Loucy (cell line): ENCODE measurements at regions not wholly inside any gene's neighbourhood (a gene's known extent, or its start where the extent isn't known, plus 50 kb on each side); places are given as distances from the start of the nearest gene placed in this dataset.

Source experiments
- H2AFZ ChIP-seq: fragments of 200-600 bp; sonication (generic); 2 replicates; pipeline ENCODE4 v1.6.0; 2016; ENCODE audit warnings: antibody characterized with exemption, mild to moderate bottlenecking, low read length, moderate library complexity
- H3F3A ChIP-seq: fragments of 200-600 bp; 2 replicates; pipeline ENCODE4 v1.6.0; 2016; ENCODE audit warnings: antibody characterized with exemption, low read depth, mild to moderate bottlenecking
- H3K27me3 ChIP-seq: fragments of 200-600 bp; sonication (generic); 2 replicates; pipeline ENCODE4 v1.6.1; 2014; ENCODE audit warnings: low read length, mild to moderate bottlenecking; ENCODE audit not compliant: insufficient read depth, poor library complexity, severe bottlenecking
- H3K36me3 ChIP-seq: fragments of 200-600 bp; sonication (generic); 2 replicates; pipeline ENCODE4 v1.6.1; 2016; ENCODE audit warnings: low read length; ENCODE audit not compliant: insufficient read depth
- H3K4me1 ChIP-seq: fragments of 200-600 bp; sonication (generic); 2 replicates; pipeline ENCODE4 v1.5.1; 2014; ENCODE audit warnings: low read length, mild to moderate bottlenecking; ENCODE audit not compliant: insufficient read depth, poor library complexity, severe bottlenecking
- H3K4me2 ChIP-seq: fragments of 200-600 bp; sonication (generic); 2 replicates; pipeline ENCODE4 v1.6.0; 2014; ENCODE audit warnings: antibody characterized with exemption, low read length, low read depth, mild to moderate bottlenecking; ENCODE audit not compliant: poor library complexity, severe bottlenecking
- H3K4me3 ChIP-seq: fragments of 200-600 bp; sonication (generic); 2 replicates; pipeline ENCODE4 v1.5.1; 2014; ENCODE audit warnings: low read length, mild to moderate bottlenecking, mixed read lengths; ENCODE audit not compliant: poor library complexity, severe bottlenecking
- H3K79me2 ChIP-seq: fragments of 200-600 bp; sonication (generic); 2 replicates; pipeline ENCODE4 v1.6.1; 2014; ENCODE audit warnings: low read length; ENCODE audit not compliant: insufficient read depth
- H3K9ac ChIP-seq: fragments of 200-600 bp; sonication (generic); 2 replicates; pipeline ENCODE4 v1.6.0; 2014; ENCODE audit warnings: mild to moderate bottlenecking, low read depth, low read length, moderate library complexity; ENCODE audit not compliant: poor library complexity, severe bottlenecking
- H3K9me2 ChIP-seq: fragments of 200-600 bp; sonication (generic); replicated peaks from 2 replicates; pipeline ENCODE4 v1.6.1; 2016; ENCODE audit warnings: low read depth, low read length, mixed read lengths
- H3K9me3 ChIP-seq: fragments of 200-600 bp; sonication (generic); 2 replicates; pipeline ENCODE4 v1.6.1; 2014; ENCODE audit warnings: mild to moderate bottlenecking, antibody characterized with exemption, low read length, low read depth; ENCODE audit not compliant: insufficient read depth
- H4K20me1 ChIP-seq: fragments of 200-600 bp; sonication (generic); 2 replicates; pipeline ENCODE4 v1.6.0; 2014; ENCODE audit warnings: antibody characterized with exemption, low read length, mild to moderate bottlenecking; ENCODE audit not compliant: insufficient read depth, poor library complexity, severe bottlenecking
- CTCF ChIP-seq: fragments of 200-600 bp; sonication (generic); conservative IDR thresholded peaks from 2 replicates; pipeline ENCODE4 v1.5.1; 2014; ENCODE audit warnings: mild to moderate bottlenecking, antibody characterized with exemption, low read length
- EZH2phosphoT487 ChIP-seq: fragments of 200-600 bp; IDR thresholded peaks from 2 replicates; pipeline ENCODE4 v1.6.1; 2018; ENCODE audit warnings: antibody characterized with exemption, mild to moderate bottlenecking, moderate library complexity, borderline replicate concordance

- H3K9me3 ChIP-seq: no peaks in the 10 kb centered on the region
- no peaks in the 10 kb centered on the region for H3K36me3 ChIP-seq
- no peaks in the 10 kb centered on the region for H3K27me3 ChIP-seq
- no peaks in the 10 kb centered on the region for H4K20me1 ChIP-seq
- no peaks in the 10 kb centered on the region for H3F3A ChIP-seq
- TF ChIP-seq EZH2phosphoT487: no peak
- no peak for TF ChIP-seq CTCF
- no peak overlapping the region for H3K4me2 ChIP-seq
- H3K79me2 ChIP-seq: no peaks in the 10 kb centered on the region
- H3K9me2 ChIP-seq: no peaks in the 10 kb centered on the region
- no peak overlapping the region for H3K9ac ChIP-seq
- no peak overlapping the region for H2AFZ ChIP-seq
- H3K4me1 ChIP-seq: no peaks in the 10 kb centered on the region
- H3K4me3 ChIP-seq: no peak overlapping the region
Observed at GRCh38 chr12:113747017-113747416, 219.1 kb downstream of the RBM19 start.

- no peaks in the 10 kb centered on the region for H3K27me3 ChIP-seq
- H3K9me2 ChIP-seq: no peaks in the 10 kb centered on the region
- no peaks in the 10 kb centered on the region for H3F3A ChIP-seq
- H3K9me3 ChIP-seq: no peaks in the 10 kb centered on the region
- no peak overlapping the region for H2AFZ ChIP-seq
- H3K79me2 ChIP-seq: no peaks in the 10 kb centered on the region
- H3K36me3 ChIP-seq: no peaks in the 10 kb centered on the region
- TF ChIP-seq EZH2phosphoT487: no peak
- TF ChIP-seq CTCF: no peak
- H3K4me1 ChIP-seq: no peaks in the 10 kb centered on the region
- no peak overlapping the region for H3K4me2 ChIP-seq
- H3K4me3 ChIP-seq: no peak overlapping the region
- no peak overlapping the region for H3K9ac ChIP-seq
- H4K20me1 ChIP-seq: no peaks in the 10 kb centered on the region
Observed at GRCh38 chr12:113744802-113745395, 221.2 kb downstream of the RBM19 start.

DNA sequence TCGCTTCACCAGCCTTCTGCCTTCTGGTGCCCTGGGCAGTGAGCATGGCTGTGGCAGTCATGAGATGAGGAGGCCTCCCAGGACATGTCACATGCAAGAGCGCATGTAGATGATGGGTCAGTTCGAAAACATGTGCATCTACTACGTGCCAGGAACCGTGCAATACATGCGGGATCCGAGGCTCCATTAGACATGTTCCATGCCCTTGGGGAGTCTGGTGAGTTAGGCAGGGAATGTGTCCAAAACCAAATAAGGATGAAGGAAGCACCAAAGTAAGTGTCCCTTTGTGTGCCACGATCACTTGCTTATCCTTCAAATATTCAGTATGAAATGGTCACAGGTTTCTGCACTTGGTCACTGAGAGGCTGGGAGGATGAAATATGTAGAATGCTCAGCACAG, 223.3 kb downstream of the RBM19 start:
- Histone ChIP-seq H3F3A (no peaks in the 10 kb centered on the region), H3K9ac (no peak overlapping the region), H3K27me3 (no peaks in the 10 kb centered on the region), H4K20me1 (no peaks in the 10 kb centered on the region), H3K79me2 (no peaks in the 10 kb centered on the region), H2AFZ (no peak overlapping the region), H3K4me1 (no peaks in the 10 kb centered on the region), H3K9me3 (no peaks in the 10 kb centered on the region), H3K4me3 (no peak overlapping the region), H3K4me2 (no peak overlapping the region), H3K36me3 (no peaks in the 10 kb centered on the region), H3K9me2 (no peaks in the 10 kb centered on the region)
- TF ChIP-seq EZH2phosphoT487 (no peak), CTCF (no peak)
